Liver (tissue), 8 donors: ENCODE measurements at regions not wholly inside any gene's neighbourhood (a gene's known extent, or its start where the extent isn't known, plus 50 kb on each side); places are given as distances from the start of the nearest gene placed in this dataset.

Source experiments
- DNase-seq: peaks from one replicate; pipeline ENCODE4 v3.0.0-alpha.2; 2017; ENCODE audit warnings: low spot score
- H3K27ac ChIP-seq, 2 donors: one replicate each; pipeline ENCODE4 v1.7.0; 2013; ENCODE audit warnings: inconsistent platforms in 2 of 2, low read length in 2 of 2, control low read depth in 1 of 2, low read depth in 1 of 2, mild to moderate bottlenecking in 1 of 2
- H3K27me3 ChIP-seq, 4 donors: one replicate each; pipeline versions ENCODE4 v1.6.1 to v1.7.0; 2013; ENCODE audit warnings: low read length in 3 of 4, inconsistent platforms in 1 of 4, mild to moderate bottlenecking in 1 of 4, moderate library complexity in 1 of 4; ENCODE audit not compliant: control insufficient read depth in 4 of 4, insufficient read depth in 4 of 4
- H3K36me3 ChIP-seq, 4 donors: one replicate each; pipeline versions ENCODE4 v1.6.1 to v1.7.0; 2013; ENCODE audit warnings: low read length in 3 of 4, mild to moderate bottlenecking in 3 of 4, low read depth in 1 of 4, moderate library complexity in 1 of 4; ENCODE audit not compliant: control insufficient read depth in 4 of 4, insufficient read depth in 3 of 4
- H3K4me1 ChIP-seq, 4 donors: one replicate each; pipeline versions ENCODE4 v1.6.1 to v1.7.0; 2013; ENCODE audit warnings: low read length in 3 of 4, mild to moderate bottlenecking in 3 of 4, moderate library complexity in 1 of 4; ENCODE audit not compliant: control insufficient read depth in 4 of 4, insufficient read depth in 4 of 4
- H3K4me3 ChIP-seq, 3 donors: one replicate each; pipeline versions ENCODE4 v1.6.1 to v1.7.0; 2013; ENCODE audit warnings: low read length in 3 of 3, control low read depth in 1 of 3, low read depth in 1 of 3, mild to moderate bottlenecking in 1 of 3
- H3K9ac ChIP-seq, 2 donors: one replicate each; pipeline ENCODE4 v1.7.0; 2013; ENCODE audit warnings: low read length in 2 of 2, mild to moderate bottlenecking in 2 of 2, moderate library complexity in 2 of 2, control low read depth in 1 of 2, low read depth in 1 of 2
- H3K9me3 ChIP-seq, 4 donors: one replicate each; pipeline versions ENCODE4 v1.6.1 to v1.7.0; 2013; ENCODE audit warnings: low read length in 3 of 4; ENCODE audit not compliant: control insufficient read depth in 4 of 4
- CTCF ChIP-seq: fragments of 150-350 bp; IDR thresholded peaks from 2 replicates; pipeline ENCODE4 v1.5.1; 2017; ENCODE audit warnings: improper control_type of control experiment, low read depth, low read length; ENCODE audit not compliant: missing input control
- EGR1 ChIP-seq, 2 donors: IDR thresholded peaks; 2 replicates each; pipeline ENCODE4 v1.6.1; 2016 to 2018; ENCODE audit warnings: antibody characterized with exemption in 2 of 2, low read depth in 2 of 2
- FOXA1 ChIP-seq: IDR thresholded peaks from 2 replicates; pipeline ENCODE4 v1.6.1; 2016; ENCODE audit warnings: antibody characterized with exemption
- FOXA2 ChIP-seq: IDR thresholded peaks from 2 replicates; pipeline ENCODE4 v1.6.1; 2016; ENCODE audit warnings: antibody characterized with exemption
- GABPA ChIP-seq, 2 donors: IDR thresholded peaks in 1 of 2; conservative IDR thresholded peaks in 1 of 2; 2 replicates each; pipeline ENCODE4 v1.6.1; 2016; ENCODE audit warnings: antibody characterized with exemption in 2 of 2, mild to moderate bottlenecking in 1 of 2, moderate library complexity in 1 of 2
- HNF4A ChIP-seq, 2 donors: conservative IDR thresholded peaks; 2 replicates each; pipeline ENCODE4 v1.6.1; 2016; ENCODE audit warnings: antibody characterized with exemption in 2 of 2, mild to moderate bottlenecking in 2 of 2
- HNF4G ChIP-seq: IDR thresholded peaks from 2 replicates; pipeline ENCODE4 v1.6.1; 2016; ENCODE audit warnings: antibody characterized with exemption
- JUND ChIP-seq, 2 donors: IDR thresholded peaks; 2 replicates each; pipeline ENCODE4 v1.6.1; 2016; ENCODE audit warnings: antibody characterized with exemption in 2 of 2
- MAX ChIP-seq: IDR thresholded peaks from 2 replicates; pipeline ENCODE4 v1.6.1; 2016; ENCODE audit warnings: antibody characterized with exemption
- NR2F2 ChIP-seq: IDR thresholded peaks from 2 replicates; pipeline ENCODE4 v1.6.1; 2016; ENCODE audit warnings: antibody characterized with exemption
- RAD21 ChIP-seq, 2 donors: IDR thresholded peaks; 2 replicates each; pipeline ENCODE4 v1.6.1; 2016; ENCODE audit warnings: antibody characterized with exemption in 2 of 2, mild to moderate bottlenecking in 2 of 2
- REST ChIP-seq: IDR thresholded peaks from 2 replicates; pipeline ENCODE4 v1.6.1; 2016; ENCODE audit warnings: antibody characterized with exemption, mild to moderate bottlenecking
- RXRA ChIP-seq, 2 donors: IDR thresholded peaks; 2 replicates each; pipeline ENCODE4 v1.6.1; 2017 to 2018; ENCODE audit warnings: antibody characterized with exemption in 2 of 2, mild to moderate bottlenecking in 1 of 2
- SP1 ChIP-seq: IDR thresholded peaks from 2 replicates; pipeline ENCODE4 v1.6.1; 2018; ENCODE audit warnings: antibody characterized with exemption, mild to moderate bottlenecking
- TAF1 ChIP-seq: conservative IDR thresholded peaks from 2 replicates; pipeline ENCODE4 v1.6.1; 2016; ENCODE audit warnings: antibody characterized with exemption, mild to moderate bottlenecking
- WGBS: extraction: QIAGEN DNeasy Blood & Tissue Kit; methylation state at CpG from one replicate; pipeline ENCODE4 v1.1.7; 2013; 5-methylcytosine and 5-hydroxymethylcytosine counted together
- TF ChIP-seq, protein P1 (sequence below): IDR thresholded peaks from 2 replicates; pipeline ENCODE4 v1.6.1; 2016; ENCODE audit warnings: antibody characterized with exemption
- TF ChIP-seq, protein P2 (sequence below): IDR thresholded peaks from 2 replicates; pipeline ENCODE4 v1.6.1; 2016; ENCODE audit warnings: antibody characterized with exemption
- donor health status: healthy.
- donor health status: healthy.
- donor health status: healthy.
- donor health status: healthy.
- donor health status: healthy.

DNA sequence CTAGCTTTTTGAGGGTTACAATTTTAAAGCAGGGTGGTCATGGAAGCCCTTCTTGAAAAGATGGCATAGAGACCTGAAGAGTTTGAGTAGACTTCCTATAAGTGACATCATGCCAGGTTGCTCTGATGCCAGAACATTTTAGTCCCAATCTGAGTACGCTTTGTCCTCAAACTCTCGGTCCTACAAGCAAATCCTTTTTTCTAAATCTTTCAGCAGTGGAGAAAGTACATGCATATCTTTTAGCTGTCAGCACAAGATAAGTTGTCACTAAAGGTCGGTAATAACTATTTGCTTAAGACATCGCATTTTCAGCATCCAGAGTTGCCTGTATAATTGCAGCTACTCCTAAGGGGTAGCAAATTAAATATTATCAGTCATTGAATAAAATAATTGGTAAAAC, 140.4 kb downstream of the ATP6V1G3 start (continued):
- TF ChIP-seq, protein P1, sequence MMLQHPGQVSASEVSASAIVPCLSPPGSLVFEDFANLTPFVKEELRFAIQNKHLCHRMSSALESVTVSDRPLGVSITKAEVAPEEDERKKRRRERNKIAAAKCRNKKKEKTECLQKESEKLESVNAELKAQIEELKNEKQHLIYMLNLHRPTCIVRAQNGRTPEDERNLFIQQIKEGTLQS: no peak

DNA sequence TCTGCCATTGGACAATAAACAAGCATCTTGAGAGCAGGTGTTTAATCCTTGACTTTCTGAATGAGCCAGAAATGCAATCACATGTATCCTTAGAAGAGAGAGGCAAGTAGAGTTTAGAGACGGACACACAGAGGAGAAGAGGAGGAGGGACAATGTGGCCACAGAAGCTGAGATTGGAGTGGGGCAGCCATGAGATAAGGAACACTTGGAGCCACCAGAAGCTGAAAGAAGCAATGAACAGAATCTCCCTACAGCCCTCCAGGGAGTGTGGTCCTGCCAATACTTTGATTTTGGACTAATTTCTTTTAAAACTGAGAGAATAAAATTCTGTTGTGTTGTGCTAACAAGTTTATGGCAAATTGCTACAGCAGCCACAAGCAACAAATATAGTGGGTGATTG, 141.0 kb downstream of the ATP6V1G3 start:
- no peak overlapping the region for H3K9ac ChIP-seq
- H3K27me3 ChIP-seq: no peaks in the 10 kb centered on the region
- no peak for DNase-seq
- no peaks in the 10 kb centered on the region for H3K9me3 ChIP-seq
- no peak for TF ChIP-seq RAD21 (IDR thresholded peaks at IDR 0.05)
- TF ChIP-seq FOXA2: no peak
- no peak for TF ChIP-seq GABPA (IDR thresholded peaks at IDR 0.05 in 1 of 2, conservative IDR thresholded peaks at IDR 0.05 in 1 of 2)
- no peak for TF ChIP-seq JUND (IDR thresholded peaks at IDR 0.05)
- no peak for TF ChIP-seq REST
- no peak for TF ChIP-seq CTCF
- TF ChIP-seq SP1: no peak
- no peak for TF ChIP-seq EGR1 (IDR thresholded peaks at IDR 0.05; ENCODE audit: low read depth in 2 of 2)
- no peak for TF ChIP-seq MAX
- TF ChIP-seq, protein P2, sequence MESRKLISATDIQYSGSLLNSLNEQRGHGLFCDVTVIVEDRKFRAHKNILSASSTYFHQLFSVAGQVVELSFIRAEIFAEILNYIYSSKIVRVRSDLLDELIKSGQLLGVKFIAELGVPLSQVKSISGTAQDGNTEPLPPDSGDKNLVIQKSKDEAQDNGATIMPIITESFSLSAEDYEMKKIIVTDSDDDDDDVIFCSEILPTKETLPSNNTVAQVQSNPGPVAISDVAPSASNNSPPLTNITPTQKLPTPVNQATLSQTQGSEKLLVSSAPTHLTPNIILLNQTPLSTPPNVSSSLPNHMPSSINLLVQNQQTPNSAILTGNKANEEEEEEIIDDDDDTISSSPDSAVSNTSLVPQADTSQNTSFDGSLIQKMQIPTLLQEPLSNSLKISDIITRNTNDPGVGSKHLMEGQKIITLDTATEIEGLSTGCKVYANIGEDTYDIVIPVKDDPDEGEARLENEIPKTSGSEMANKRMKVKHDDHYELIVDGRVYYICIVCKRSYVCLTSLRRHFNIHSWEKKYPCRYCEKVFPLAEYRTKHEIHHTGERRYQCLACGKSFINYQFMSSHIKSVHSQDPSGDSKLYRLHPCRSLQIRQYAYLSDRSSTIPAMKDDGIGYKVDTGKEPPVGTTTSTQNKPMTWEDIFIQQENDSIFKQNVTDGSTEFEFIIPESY: no peak
- no peak for TF ChIP-seq HNF4G
- no peak for TF ChIP-seq FOXA1
- no peak for TF ChIP-seq HNF4A (conservative IDR thresholded peaks at IDR 0.05)
- TF ChIP-seq TAF1: no peak
- TF ChIP-seq NR2F2: no peak
- TF ChIP-seq RXRA (IDR thresholded peaks at IDR 0.05): no peak
- H3K36me3 ChIP-seq: no peaks in the 10 kb centered on the region
- WGBS: 64% methylated on average over 1 of the region's 1 CpG
- H3K4me1 ChIP-seq: no peaks in the 10 kb centered on the region
- no peak overlapping the region for H3K27ac ChIP-seq
- no peak overlapping the region for H3K4me3 ChIP-seq
